Lower leg skin (tissue), 3 donors: ENCODE measurements at regions not wholly inside any gene's neighbourhood (a gene's known extent, or its start where the extent isn't known, plus 50 kb on each side); places are given as distances from the start of the nearest gene placed in this dataset.

Source experiments
- POLR2A ChIP-seq, 2 donors: fragments of 450-650 bp; IDR thresholded peaks; one replicate each; pipeline ENCODE4 v1.6.1; 2016 to 2017; ENCODE audit warnings: antibody characterized with exemption in 2 of 2, mild to moderate bottlenecking in 1 of 2, moderate library complexity in 1 of 2
- TF ChIP-seq, protein P1 (sequence below), 3 donors: fragments of 450-650 bp; IDR thresholded peaks; one replicate each; pipeline ENCODE4 v1.5.1; 2016; ENCODE audit warnings: antibody characterized with exemption in 3 of 3, mild to moderate bottlenecking in 3 of 3, moderate library complexity in 2 of 3

DNA sequence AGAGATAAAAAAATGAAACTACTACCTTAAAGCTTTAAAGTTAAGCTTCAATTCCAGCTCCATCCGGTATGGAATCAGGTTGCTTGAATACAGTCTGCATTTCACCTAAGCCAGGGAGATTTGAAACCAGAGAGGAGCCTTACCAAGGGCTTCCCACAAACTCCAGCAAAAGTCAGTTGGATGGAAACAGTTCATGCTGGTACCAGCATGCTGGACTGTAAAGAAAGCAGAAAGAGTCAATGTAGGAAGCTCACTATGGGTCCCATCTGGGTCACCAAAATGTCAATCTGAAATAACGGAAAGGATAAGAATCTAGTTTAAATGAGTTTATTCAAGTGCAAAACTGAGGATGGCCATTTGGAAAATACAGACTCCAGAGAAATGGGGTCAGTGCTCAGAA, 65.3 kb downstream of the CDO1 start:
- TF ChIP-seq, protein P1, sequence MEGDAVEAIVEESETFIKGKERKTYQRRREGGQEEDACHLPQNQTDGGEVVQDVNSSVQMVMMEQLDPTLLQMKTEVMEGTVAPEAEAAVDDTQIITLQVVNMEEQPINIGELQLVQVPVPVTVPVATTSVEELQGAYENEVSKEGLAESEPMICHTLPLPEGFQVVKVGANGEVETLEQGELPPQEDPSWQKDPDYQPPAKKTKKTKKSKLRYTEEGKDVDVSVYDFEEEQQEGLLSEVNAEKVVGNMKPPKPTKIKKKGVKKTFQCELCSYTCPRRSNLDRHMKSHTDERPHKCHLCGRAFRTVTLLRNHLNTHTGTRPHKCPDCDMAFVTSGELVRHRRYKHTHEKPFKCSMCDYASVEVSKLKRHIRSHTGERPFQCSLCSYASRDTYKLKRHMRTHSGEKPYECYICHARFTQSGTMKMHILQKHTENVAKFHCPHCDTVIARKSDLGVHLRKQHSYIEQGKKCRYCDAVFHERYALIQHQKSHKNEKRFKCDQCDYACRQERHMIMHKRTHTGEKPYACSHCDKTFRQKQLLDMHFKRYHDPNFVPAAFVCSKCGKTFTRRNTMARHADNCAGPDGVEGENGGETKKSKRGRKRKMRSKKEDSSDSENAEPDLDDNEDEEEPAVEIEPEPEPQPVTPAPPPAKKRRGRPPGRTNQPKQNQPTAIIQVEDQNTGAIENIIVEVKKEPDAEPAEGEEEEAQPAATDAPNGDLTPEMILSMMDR (IDR thresholded peaks at IDR 0.05) = no peak
- no peak for TF ChIP-seq POLR2A (IDR thresholded peaks at IDR 0.05)
